SK-N-SH (cell line): ENCODE measurements at regions not wholly inside any gene's neighbourhood (a gene's known extent, or its start where the extent isn't known, plus 50 kb on each side); places are given as distances from the start of the nearest gene placed in this dataset.
A peak's percentile ranks its signal among the peaks of the same experiment; 100 is the strongest.

Experiments used
- CTCF ChIA-PET: fragments of 300-600, 350-600 bp; formaldehyde crosslinking; extraction: SDS; loops from one replicate; lab custom pipeline; 2021; lab: Yijun Ruan, JAX
- POLR2A ChIA-PET: fragments of 350-600 bp; sonication (Branson Sonifier 250); formaldehyde crosslinking; extraction: SDS; loops from one replicate; lab custom pipeline; 2020; ENCODE audit warnings: antibody characterized with exemption, inconsistent platforms; lab: Yijun Ruan, JAX
- DNase-seq: peaks from one replicate; pipeline ENCODE4 v3.0.0; 2012
- H2AFZ ChIP-seq: fragments of 200-600 bp; sonication (generic); 2 replicates; pipeline ENCODE4 v1.8.1; 2016; ENCODE audit warnings: antibody characterized with exemption, mild to moderate bottlenecking, low read depth
- H3F3A ChIP-seq: fragments of 200-600 bp; sonication (generic); replicated peaks from 2 replicates; pipeline ENCODE3; 2016; ENCODE audit warnings: antibody characterized with exemption, mild to moderate bottlenecking; ENCODE audit not compliant: insufficient read depth
- H3K27ac ChIP-seq, 2 experiments: fragments of 200-500 bp in 1 of 2; fragments of 200-600 bp in 1 of 2; sonication (Bioruptor generic) in 1 of 2; sonication (generic), shearing (Covaris generic) in 1 of 2; 2 replicates each; pipeline versions ENCODE4 v1.5.1 to v1.6.1; 2014 to 2016; ENCODE audit warnings: low read depth in 2 of 2, inconsistent platforms in 1 of 2, low read length in 1 of 2, mild to moderate bottlenecking in 1 of 2, mixed read lengths in 1 of 2
- H3K27me3 ChIP-seq: fragments of 200-600 bp; sonication (generic), shearing (Covaris generic); 2 replicates; pipeline ENCODE4 v1.6.1; 2016; ENCODE audit warnings: mixed run types; ENCODE audit not compliant: insufficient read depth
- H3K36me3 ChIP-seq, 2 experiments: fragments of 200-500 bp in 1 of 2; fragments of 200-600 bp in 1 of 2; sonication (Bioruptor generic) in 1 of 2; sonication (generic) in 1 of 2; replicated peaks in 1 of 2; 2 replicates each; pipeline versions ENCODE3 to v1.5.1; 2014 to 2016; ENCODE audit warnings: low read length in 1 of 2, mild to moderate bottlenecking in 1 of 2; ENCODE audit not compliant: insufficient read depth in 2 of 2, control insufficient read depth in 1 of 2
- H3K4me1 ChIP-seq, 2 experiments: fragments of 200-500 bp in 1 of 2; fragments of 200-600 bp in 1 of 2; sonication (Bioruptor generic) in 1 of 2; sonication (generic), shearing (Covaris generic) in 1 of 2; 2 replicates each; pipeline versions ENCODE4 v1.5.1 to v1.6.1; 2014 to 2016; ENCODE audit warnings: low read depth in 1 of 2, low read length in 1 of 2, mixed run types in 1 of 2; ENCODE audit not compliant: insufficient read depth in 2 of 2, control insufficient read depth in 1 of 2
- H3K4me2 ChIP-seq: fragments of 200-600 bp; sonication (generic), shearing (Covaris generic); 2 replicates; pipeline ENCODE4 v1.6.1; 2017; ENCODE audit warnings: mixed run types
- H3K4me3 ChIP-seq, 2 experiments: fragments of 200-500 bp in 1 of 2; fragments of 200-600 bp in 1 of 2; sonication (Bioruptor generic) in 1 of 2; sonication (generic), shearing (Covaris generic) in 1 of 2; 2 replicates each; pipeline versions ENCODE4 v1.5.1 to v1.8.1; 2014 to 2016; ENCODE audit warnings: low read depth in 2 of 2, inconsistent platforms in 1 of 2, low read length in 1 of 2, mild to moderate bottlenecking in 1 of 2, mixed read lengths in 1 of 2, moderate library complexity in 1 of 2
- H3K79me2 ChIP-seq: fragments of 200-600 bp; sonication (generic); 2 replicates; pipeline ENCODE4 v1.8.1; 2017; ENCODE audit warnings: mild to moderate bottlenecking; ENCODE audit not compliant: insufficient read depth
- H3K9ac ChIP-seq: fragments of 200-600 bp; sonication (generic); 2 replicates; pipeline ENCODE4 v1.6.1; 2017; ENCODE audit warnings: mixed run types
- H3K9me2 ChIP-seq: fragments of 200-600 bp; sonication (generic); 2 replicates; pipeline ENCODE4 v1.6.1; 2017; ENCODE audit warnings: mixed run types
- H3K9me3 ChIP-seq: fragments of 200-600 bp; sonication (generic); 2 replicates; pipeline ENCODE4 v1.6.1; 2017; ENCODE audit warnings: mixed run types, mild to moderate bottlenecking, moderate library complexity
- H4K20me1 ChIP-seq: fragments of 200-600 bp; sonication (generic); 2 replicates; pipeline ENCODE4 v1.6.1; 2017; ENCODE audit warnings: mild to moderate bottlenecking, mixed run types; ENCODE audit not compliant: insufficient read depth
- CHD2 ChIP-seq: fragments of 150-350 bp; IDR thresholded peaks from 2 replicates; pipeline ENCODE4 v1.6.1; 2018; ENCODE audit warnings: low read length; ENCODE audit not compliant: partially characterized antibody
- CTCF ChIP-seq: fragments of 200-600 bp; sonication (generic); IDR thresholded peaks from 2 replicates; pipeline ENCODE4 v1.6.1; 2017; ENCODE audit warnings: antibody characterized with exemption, mild to moderate bottlenecking, moderate library complexity
- EP300 ChIP-seq, 2 experiments: IDR thresholded peaks; 2 replicates each; pipeline versions ENCODE4 v1.4.0 to v1.6.1; 2012; ENCODE audit warnings: borderline replicate concordance in 1 of 2, low read depth in 1 of 2, low read length in 1 of 2
- FOSL2 ChIP-seq: IDR thresholded peaks from 2 replicates; pipeline ENCODE4 v1.4.0; 2012; ENCODE audit warnings: low read depth, mild to moderate bottlenecking, moderate library complexity, borderline replicate concordance
- FOXM1 ChIP-seq: IDR thresholded peaks from 2 replicates; pipeline ENCODE4 v1.4.0; 2012; ENCODE audit warnings: low read depth, mild to moderate bottlenecking
- JUND ChIP-seq: IDR thresholded peaks from 2 replicates; pipeline ENCODE4 v1.4.0; 2012
- MEF2A ChIP-seq: IDR thresholded peaks from 2 replicates; pipeline ENCODE4 v1.4.0; 2012; ENCODE audit warnings: low read depth, borderline replicate concordance
- RCOR1 ChIP-seq: fragments of 150-350 bp; IDR thresholded peaks from 2 replicates; pipeline ENCODE4 v1.6.1; 2017; ENCODE audit warnings: antibody characterized with exemption, low read length
- REST ChIP-seq: IDR thresholded peaks from 2 replicates; pipeline ENCODE4 v1.6.1; 2012; ENCODE audit warnings: mild to moderate bottlenecking, low read depth, low read length, moderate library complexity
- SMC3 ChIP-seq: IDR thresholded peaks from 2 replicates; pipeline ENCODE4 v1.6.1; 2012; ENCODE audit warnings: low read depth, low read length, improper control_type of control experiment
- TCF12 ChIP-seq: IDR thresholded peaks from 2 replicates; pipeline ENCODE4 v1.4.0; 2012
- USF2 ChIP-seq: fragments of 150-350 bp; IDR thresholded peaks from 2 replicates; pipeline ENCODE4 v1.6.1; 2017; ENCODE audit warnings: antibody characterized with exemption, low read length, low read depth, borderline replicate concordance
- YY1 ChIP-seq: IDR thresholded peaks from 2 replicates; pipeline ENCODE4 v1.4.0; 2012; ENCODE audit warnings: low read depth, mild to moderate bottlenecking
- ZBTB33 ChIP-seq: IDR thresholded peaks from 2 replicates; pipeline ENCODE4 v1.4.0; 2012; ENCODE audit warnings: low read depth, borderline replicate concordance
- WGBS: methylation state at CpG from one replicate; pipeline ENCODE4 v1.1.6; 2017; ENCODE audit warnings: low lambda C conversion rate; 5-methylcytosine and 5-hydroxymethylcytosine counted together

GRCh38 chr15:66832664-66833063 is 130.6 kb downstream of the SMAD6 start:
- Histone ChIP-seq H3K4me2 (no peak overlapping the region), H3K27me3 (no peaks in the 10 kb centered on the region), H3K9me2 (no peaks in the 10 kb centered on the region), H3K36me3 (no peaks in the 10 kb centered on the region), H3K4me1 (peaks cover 5 to 25% of the 10 kb centered on the region in 2 experiments; a peak in 3 of 4 replicates), H3K79me2 (no peaks in the 10 kb centered on the region), H3K9me3 (no peaks in the 10 kb centered on the region), H4K20me1 (no peaks in the 10 kb centered on the region), H3K4me3 (no peak overlapping the region), H3F3A (no peaks in the 10 kb centered on the region), H3K27ac (peak overlapping the region in 1 of 2 experiments; percentile 32; a peak in 1 of 4 replicates), H3K9ac (no peak overlapping the region), H2AFZ (peak overlapping the region; percentile 55; the same call in 1 of the 2 replicates)
- POLR2A ChIA-PET: no interaction called here
- no peak for DNase-seq
- WGBS: 42% methylated on average over 4 of the region's 4 CpGs
- TF ChIP-seq EP300 (IDR thresholded peaks at IDR 0.05; ENCODE audit: borderline replicate concordance in 1 of 2, low read depth in 1 of 2, low read length in 1 of 2) (peak in 1 of 2 experiments; percentile 45; a peak in 1 of 4 replicates), CTCF (no peak), USF2 (no peak), MEF2A (no peak), JUND (no peak), CHD2 (no peak), TCF12 (peak; percentile 51; the same call in 1 of the 2 replicates), FOXM1 (no peak), RCOR1 (peak; percentile 51; the same call in 1 of the 2 replicates)
- CTCF ChIA-PET: interaction anchor here (1.3 kb wide), 1 partner anchor 19 kb away, joined by 3 read pairs; no protein-coding TSS in a partner anchor

GRCh38 chr15:66833371-66833770 is 131.3 kb downstream of the SMAD6 start:
- Histone ChIP-seq H3K36me3 (no peaks in the 10 kb centered on the region), H3K9me3 (no peaks in the 10 kb centered on the region), H4K20me1 (no peaks in the 10 kb centered on the region), H3K27me3 (no peaks in the 10 kb centered on the region), H3K4me3 (no peak overlapping the region), H3K4me2 (no peak overlapping the region), H3K4me1 (peaks cover 5 to 25% of the 10 kb centered on the region in 2 experiments; a peak in 3 of 4 replicates), H3F3A (no peaks in the 10 kb centered on the region), H3K9ac (no peak overlapping the region), H3K9me2 (no peaks in the 10 kb centered on the region), H3K27ac (no peak overlapping the region; a peak in 1 of 4 replicates), H3K79me2 (no peaks in the 10 kb centered on the region), H2AFZ (0 out of 2 replicates have a peak overlapping the region, but pooled peaks have one; percentile 55)
- WGBS: 99% methylated on average over 8 of the region's 8 CpGs
- ChIA-PET CTCF (interaction anchor here (1.3 to 7.4 kb wide), 3 partner anchors 18 to 60 kb away, joined by 3 to 72 read pairs (median 6); no protein-coding TSS in a partner anchor), POLR2A (no interaction called here)
- DNase-seq: no peak
- TF ChIP-seq ZBTB33: no peak
- no peak for TF ChIP-seq REST
- no peak for TF ChIP-seq FOSL2
- TF ChIP-seq YY1: no peak
- no peak for TF ChIP-seq USF2
- no peak for TF ChIP-seq SMC3
